ENCODE measurements at regions not wholly inside any gene's neighbourhood (a gene's known extent, or its start where the extent isn't known, plus 50 kb on each side); places are given as distances from the start of the nearest gene placed in this dataset.

DNA sequence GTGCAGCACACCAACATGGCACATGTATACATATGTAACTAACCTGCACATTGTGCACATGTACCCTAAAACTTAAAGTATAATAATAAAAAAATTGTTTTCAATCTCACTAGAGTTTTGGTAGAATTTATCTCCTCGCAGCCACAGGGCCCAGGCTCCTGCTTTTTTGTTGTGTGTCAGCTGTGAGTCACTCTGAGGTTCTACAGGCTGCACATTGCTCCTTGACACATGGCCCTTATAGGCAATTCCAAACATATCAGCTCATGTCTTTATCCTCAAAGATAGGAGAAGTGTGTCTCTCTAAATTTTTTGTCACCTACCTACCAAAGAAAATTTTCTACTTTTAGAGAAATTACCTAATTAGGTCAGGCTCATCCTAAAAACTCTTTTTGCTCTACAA is 252.1 kb upstream of the ADGRL3 start:
- DNase-seq = no peak
- ChIA-PET CTCF (no interaction called here), POLR2A (no interaction called here)
- Histone ChIP-seq H3K27me3 (ENCODE audit: insufficient read depth, low read length, poor library complexity, severe bottlenecking) (no peaks in the 10 kb centered on the region), H3K27ac (ENCODE audit: low read depth, low read length) (no peak overlapping the region), H3K4me3 (ENCODE audit: low read length) (no peak overlapping the region), H3K36me3 (ENCODE audit: insufficient read depth, low read length) (no peaks in the 10 kb centered on the region), H3K9me3 (ENCODE audit: low read length) (no peaks in the 10 kb centered on the region), H3K4me1 (ENCODE audit: insufficient read depth, low read length) (no peaks in the 10 kb centered on the region)
- Mint-ChIP-seq H3K9me3 (peaks cover 6 to 28% (median 9%) of the 10 kb centered on the region in 5 donors), H3K27me3 (no peaks in the 10 kb centered on the region), H3K4me1 (no peaks in the 10 kb centered on the region), H3K4me3 (no peak overlapping the region), H3K27ac (no peak overlapping the region), H3K36me3 (no peaks in the 10 kb centered on the region)

- H3K4me3 Mint-ChIP-seq = no peak overlapping the region
- no peaks in the 10 kb centered on the region for H3K36me3 Mint-ChIP-seq
- no peaks in the 10 kb centered on the region for H3K27me3 Mint-ChIP-seq
- no peaks in the 10 kb centered on the region for H3K4me1 Mint-ChIP-seq
- H3K9me3 Mint-ChIP-seq = peaks cover 9 to 43% (median 14%) of the 10 kb centered on the region in 5 donors
- no peaks in the 10 kb centered on the region for H3K9me3 ChIP-seq (ENCODE audit: low read length)
- no peak overlapping the region for H3K27ac ChIP-seq (ENCODE audit: low read depth, low read length)
- no peaks in the 10 kb centered on the region for H3K36me3 ChIP-seq (ENCODE audit: insufficient read depth, low read length)
- no peak overlapping the region for H3K4me3 ChIP-seq (ENCODE audit: low read length)
- H3K27me3 ChIP-seq (ENCODE audit: insufficient read depth, low read length, poor library complexity, severe bottlenecking) = no peaks in the 10 kb centered on the region
- no peaks in the 10 kb centered on the region for H3K4me1 ChIP-seq (ENCODE audit: insufficient read depth, low read length)
- no peak overlapping the region for H3K27ac Mint-ChIP-seq
- no peak for DNase-seq
- CTCF ChIA-PET = no interaction called here
- POLR2A ChIA-PET = no interaction called here
These were observed 247.2 kb upstream of the ADGRL3 start for GRCh38 chr4:60952921-60953320.

DNA sequence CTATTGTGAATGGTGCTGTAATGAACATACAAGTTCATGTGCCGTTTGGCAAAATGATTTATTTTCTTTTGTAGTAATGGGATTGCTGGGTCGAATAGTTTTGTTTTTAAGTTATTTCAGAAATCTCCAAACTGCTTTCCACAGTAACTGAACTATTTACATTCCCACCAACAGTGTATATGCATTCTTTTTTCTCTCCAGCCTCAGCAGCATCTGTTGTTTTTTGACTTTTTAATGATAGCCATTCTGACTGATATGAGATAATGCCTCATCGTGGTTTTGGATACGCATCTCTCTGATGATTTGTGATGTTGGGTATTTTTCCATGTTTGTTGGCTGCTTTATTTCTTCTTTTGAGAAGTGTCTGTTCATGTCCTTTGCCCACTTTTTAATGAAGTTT is 246.3 kb upstream of the ADGRL3 start:
- Mint-ChIP-seq H3K4me3 (no peak overlapping the region), H3K27ac (no peak overlapping the region), H3K36me3 (no peaks in the 10 kb centered on the region), H3K9me3 (peaks cover 7 to 40% (median 14%) of the 10 kb centered on the region in 5 donors), H3K27me3 (no peaks in the 10 kb centered on the region), H3K4me1 (no peaks in the 10 kb centered on the region)
- Histone ChIP-seq H3K9me3 (ENCODE audit: low read length) (no peaks in the 10 kb centered on the region), H3K4me1 (ENCODE audit: insufficient read depth, low read length) (no peaks in the 10 kb centered on the region), H3K27me3 (ENCODE audit: insufficient read depth, low read length, poor library complexity, severe bottlenecking) (no peaks in the 10 kb centered on the region), H3K27ac (ENCODE audit: low read depth, low read length) (no peak overlapping the region), H3K4me3 (ENCODE audit: low read length) (no peak overlapping the region), H3K36me3 (ENCODE audit: insufficient read depth, low read length) (no peaks in the 10 kb centered on the region)
- ChIA-PET POLR2A (no interaction called here), CTCF (no interaction called here)
- no peak for DNase-seq

DNA sequence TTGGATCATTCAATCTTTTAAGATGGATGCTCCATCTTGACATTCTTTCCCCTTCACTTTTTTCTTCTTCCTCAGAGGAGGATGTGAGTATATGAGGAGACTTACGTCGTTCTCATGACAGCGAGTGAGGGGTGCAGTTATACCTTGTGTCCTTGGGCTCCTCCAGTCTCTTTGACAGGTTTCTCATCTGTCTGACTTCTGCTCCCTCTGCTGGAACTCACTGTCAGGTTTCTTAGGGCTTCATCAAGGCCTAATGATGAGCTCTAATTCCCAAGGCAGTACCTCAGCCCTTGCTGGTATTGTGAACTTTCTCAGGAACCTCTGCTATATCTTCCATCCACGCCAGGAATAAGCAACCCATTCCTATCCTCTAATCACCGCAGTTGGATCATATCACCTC is 237.8 kb upstream of the ADGRL3 start:
- H3K36me3 ChIP-seq (ENCODE audit: insufficient read depth, low read length) = no peaks in the 10 kb centered on the region
- no peak for DNase-seq
- CTCF ChIA-PET = no interaction called here
- no peaks in the 10 kb centered on the region for H3K27me3 ChIP-seq (ENCODE audit: insufficient read depth, low read length, poor library complexity, severe bottlenecking)
- Mint-ChIP-seq H3K4me1 (no peaks in the 10 kb centered on the region), H3K27ac (no peak overlapping the region), H3K4me3 (no peak overlapping the region), H3K9me3 (peaks cover 5 to 17% (median 13%) of the 10 kb centered on the region in 5 donors), H3K27me3 (no peaks in the 10 kb centered on the region), H3K36me3 (no peaks in the 10 kb centered on the region)
- POLR2A ChIA-PET = no interaction called here
- H3K4me1 ChIP-seq (ENCODE audit: insufficient read depth, low read length) = no peaks in the 10 kb centered on the region
- H3K4me3 ChIP-seq (ENCODE audit: low read length) = no peak overlapping the region
- no peak overlapping the region for H3K27ac ChIP-seq (ENCODE audit: low read depth, low read length)
- H3K9me3 ChIP-seq (ENCODE audit: low read length) = no peaks in the 10 kb centered on the region

DNA sequence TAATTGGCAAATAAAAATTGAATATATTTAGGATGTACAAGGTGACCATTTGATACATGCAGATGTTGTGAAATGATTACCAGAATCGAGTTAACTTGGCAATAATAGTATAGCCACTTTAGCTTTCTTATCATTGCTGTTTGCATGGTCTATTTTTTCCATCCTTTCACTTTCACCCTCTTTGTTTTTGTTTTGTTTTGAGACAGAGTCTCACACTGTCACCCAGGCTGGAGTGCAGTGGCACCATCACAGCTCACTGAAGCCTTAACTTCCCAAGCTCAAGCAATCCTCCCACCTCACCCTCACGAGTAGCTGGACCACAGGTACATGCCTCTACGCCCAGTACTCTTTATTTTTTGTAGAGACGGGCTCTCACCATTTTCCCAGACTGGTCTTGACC is 218.6 kb upstream of the ADGRL3 start:
- ChIA-PET CTCF (no interaction called here), POLR2A (no interaction called here)
- no peaks in the 10 kb centered on the region for H3K36me3 Mint-ChIP-seq
- Histone ChIP-seq H3K27ac (ENCODE audit: low read depth, low read length) (no peak overlapping the region), H3K4me3 (ENCODE audit: low read length) (no peak overlapping the region), H3K4me1 (ENCODE audit: insufficient read depth, low read length) (no peaks in the 10 kb centered on the region), H3K36me3 (ENCODE audit: insufficient read depth, low read length) (no peaks in the 10 kb centered on the region), H3K9me3 (ENCODE audit: low read length) (no peaks in the 10 kb centered on the region), H3K27me3 (ENCODE audit: insufficient read depth, low read length, poor library complexity, severe bottlenecking) (no peaks in the 10 kb centered on the region)
- H3K9me3 Mint-ChIP-seq = peaks cover 15 to 24% (median 19%) of the 10 kb centered on the region in 5 donors
- H3K4me1 Mint-ChIP-seq = no peaks in the 10 kb centered on the region
- H3K4me3 Mint-ChIP-seq = no peak overlapping the region
- H3K27me3 Mint-ChIP-seq = no peaks in the 10 kb centered on the region
- H3K27ac Mint-ChIP-seq = no peak overlapping the region
- no peak for DNase-seq

DNA sequence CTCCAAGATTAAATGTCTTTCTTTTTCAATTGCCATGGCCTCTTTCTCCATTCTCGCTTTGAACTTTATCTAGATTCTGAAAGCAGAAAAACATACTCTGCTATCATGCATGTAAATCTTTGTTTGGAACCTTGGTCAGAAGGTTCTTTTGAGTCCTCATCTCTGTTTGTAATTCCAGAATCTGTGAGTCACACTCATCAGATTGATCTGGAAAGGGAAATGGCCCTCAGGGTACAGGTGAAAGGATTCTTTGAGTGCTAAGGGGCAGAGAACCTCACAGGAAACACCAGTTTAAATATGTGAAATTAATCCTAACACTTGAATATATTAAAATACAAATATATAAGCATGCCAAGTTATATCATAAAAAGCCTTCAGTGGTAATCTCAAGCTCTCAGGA is 211.0 kb upstream of the ADGRL3 start:
- peaks cover 9 to 28% (median 16%) of the 10 kb centered on the region in 5 donors for H3K9me3 Mint-ChIP-seq

GRCh38 chr4:60992037-60992436 is 208.1 kb upstream of the ADGRL3 start:
- no peak for DNase-seq
- CTCF ChIA-PET = no interaction called here

More for the DNA sequence above, 211.0 kb upstream of the ADGRL3 start:
- ChIA-PET CTCF (no interaction called here), POLR2A (no interaction called here)
- Mint-ChIP-seq H3K27ac (no peak overlapping the region), H3K4me3 (no peak overlapping the region), H3K4me1 (no peaks in the 10 kb centered on the region), H3K27me3 (no peaks in the 10 kb centered on the region), H3K36me3 (no peaks in the 10 kb centered on the region)
- no peaks in the 10 kb centered on the region for H3K27me3 ChIP-seq (ENCODE audit: insufficient read depth, low read length, poor library complexity, severe bottlenecking)
- no peaks in the 10 kb centered on the region for H3K4me1 ChIP-seq (ENCODE audit: insufficient read depth, low read length)
- H3K9me3 ChIP-seq (ENCODE audit: low read length) = peaks cover 7% of the 10 kb centered on the region
- no peak overlapping the region for H3K27ac ChIP-seq (ENCODE audit: low read depth, low read length)
- no peak for DNase-seq
- H3K36me3 ChIP-seq (ENCODE audit: insufficient read depth, low read length) = no peaks in the 10 kb centered on the region
- no peak overlapping the region for H3K4me3 ChIP-seq (ENCODE audit: low read length)

GRCh38 chr4:61003301-61003700 is 196.8 kb upstream of the ADGRL3 start:
- Mint-ChIP-seq H3K27me3 (no peaks in the 10 kb centered on the region), H3K9me3 (peaks cover 5 to 34% (median 12%) of the 10 kb centered on the region in 5 donors), H3K4me1 (no peaks in the 10 kb centered on the region), H3K27ac (no peak overlapping the region), H3K4me3 (no peak overlapping the region), H3K36me3 (no peaks in the 10 kb centered on the region)
- Histone ChIP-seq H3K4me1 (ENCODE audit: insufficient read depth, low read length) (no peaks in the 10 kb centered on the region), H3K27me3 (ENCODE audit: insufficient read depth, low read length, poor library complexity, severe bottlenecking) (no peaks in the 10 kb centered on the region), H3K27ac (ENCODE audit: low read depth, low read length) (no peak overlapping the region), H3K36me3 (ENCODE audit: insufficient read depth, low read length) (no peaks in the 10 kb centered on the region), H3K4me3 (ENCODE audit: low read length) (no peak overlapping the region), H3K9me3 (ENCODE audit: low read length) (no peaks in the 10 kb centered on the region)
- ChIA-PET CTCF (no interaction called here), POLR2A (no interaction called here)
- DNase-seq = no peak

More at GRCh38 chr4:60992037-60992436, 208.1 kb upstream of the ADGRL3 start:
- H3K9me3 Mint-ChIP-seq = peaks cover 3 to 21% (median 14%) of the 10 kb centered on the region in 5 donors
- POLR2A ChIA-PET = no interaction called here
- H3K4me1 ChIP-seq (ENCODE audit: insufficient read depth, low read length) = no peaks in the 10 kb centered on the region
- no peak overlapping the region for H3K27ac ChIP-seq (ENCODE audit: low read depth, low read length)
- H3K4me3 ChIP-seq (ENCODE audit: low read length) = no peak overlapping the region
- H3K4me1 Mint-ChIP-seq = no peaks in the 10 kb centered on the region
- no peak overlapping the region for H3K27ac Mint-ChIP-seq
- no peaks in the 10 kb centered on the region for H3K36me3 Mint-ChIP-seq
- H3K27me3 ChIP-seq (ENCODE audit: insufficient read depth, low read length, poor library complexity, severe bottlenecking) = no peaks in the 10 kb centered on the region
- H3K27me3 Mint-ChIP-seq = no peaks in the 10 kb centered on the region
- H3K9me3 ChIP-seq (ENCODE audit: low read length) = peaks cover 3% of the 10 kb centered on the region
- H3K4me3 Mint-ChIP-seq = no peak overlapping the region
- no peaks in the 10 kb centered on the region for H3K36me3 ChIP-seq (ENCODE audit: insufficient read depth, low read length)

GRCh38 chr4:61004651-61005170 is 195.4 kb upstream of the ADGRL3 start:
- CTCF ChIA-PET = no interaction called here

More at GRCh38 chr4:61004651-61005170, 195.4 kb upstream of the ADGRL3 start:
- H3K4me3 Mint-ChIP-seq = no peak overlapping the region
- H3K27me3 Mint-ChIP-seq = no peaks in the 10 kb centered on the region
- no peaks in the 10 kb centered on the region for H3K4me1 ChIP-seq (ENCODE audit: insufficient read depth, low read length)
- H3K36me3 Mint-ChIP-seq = no peaks in the 10 kb centered on the region
- POLR2A ChIA-PET = no interaction called here
- no peaks in the 10 kb centered on the region for H3K4me1 Mint-ChIP-seq
- no peak for DNase-seq
- H3K9me3 ChIP-seq (ENCODE audit: low read length) = no peaks in the 10 kb centered on the region
- H3K27ac ChIP-seq (ENCODE audit: low read depth, low read length) = no peak overlapping the region
- no peak overlapping the region for H3K4me3 ChIP-seq (ENCODE audit: low read length)
- peaks cover 7 to 40% (median 13%) of the 10 kb centered on the region in 5 donors for H3K9me3 Mint-ChIP-seq
- H3K27me3 ChIP-seq (ENCODE audit: insufficient read depth, low read length, poor library complexity, severe bottlenecking) = no peaks in the 10 kb centered on the region
- H3K27ac Mint-ChIP-seq = no peak overlapping the region
- no peaks in the 10 kb centered on the region for H3K36me3 ChIP-seq (ENCODE audit: insufficient read depth, low read length)

Measured in CD8-positive, alpha-beta memory T cell (primary cell).